ENCODE measurements at regions not wholly inside any gene's neighbourhood (a gene's known extent, or its start where the extent isn't known, plus 50 kb on each side); places are given as distances from the start of the nearest gene placed in this dataset.

GRCh38 chr14:66341239-66341638 is 144.9 kb upstream of the CCDC196 start:
- 0 out of 2 replicates have a peak, but pooled peaks cover 3% of the 10 kb centered on the region for H3K27me3 ChIP-seq (ENCODE audit: low read length)
- H2AFZ ChIP-seq (ENCODE audit: low read depth, low read length, severe bottlenecking) = no peak overlapping the region
- no peaks in the 10 kb centered on the region for H4K20me1 ChIP-seq (ENCODE audit: low read depth, low read length)
- no peaks in the 10 kb centered on the region for H3K9me3 ChIP-seq (ENCODE audit: insufficient read depth, low read length)
- no peaks in the 10 kb centered on the region for H3F3A ChIP-seq (ENCODE audit: insufficient read depth)
- no peaks in the 10 kb centered on the region for H3K9me2 ChIP-seq (replicated peaks; ENCODE audit: insufficient read depth, low read length)
- no peaks in the 10 kb centered on the region for H3K36me3 ChIP-seq (ENCODE audit: low read length)
- no peak overlapping the region for H3K9ac ChIP-seq (ENCODE audit: low read length)
- TF ChIP-seq, protein P1, sequence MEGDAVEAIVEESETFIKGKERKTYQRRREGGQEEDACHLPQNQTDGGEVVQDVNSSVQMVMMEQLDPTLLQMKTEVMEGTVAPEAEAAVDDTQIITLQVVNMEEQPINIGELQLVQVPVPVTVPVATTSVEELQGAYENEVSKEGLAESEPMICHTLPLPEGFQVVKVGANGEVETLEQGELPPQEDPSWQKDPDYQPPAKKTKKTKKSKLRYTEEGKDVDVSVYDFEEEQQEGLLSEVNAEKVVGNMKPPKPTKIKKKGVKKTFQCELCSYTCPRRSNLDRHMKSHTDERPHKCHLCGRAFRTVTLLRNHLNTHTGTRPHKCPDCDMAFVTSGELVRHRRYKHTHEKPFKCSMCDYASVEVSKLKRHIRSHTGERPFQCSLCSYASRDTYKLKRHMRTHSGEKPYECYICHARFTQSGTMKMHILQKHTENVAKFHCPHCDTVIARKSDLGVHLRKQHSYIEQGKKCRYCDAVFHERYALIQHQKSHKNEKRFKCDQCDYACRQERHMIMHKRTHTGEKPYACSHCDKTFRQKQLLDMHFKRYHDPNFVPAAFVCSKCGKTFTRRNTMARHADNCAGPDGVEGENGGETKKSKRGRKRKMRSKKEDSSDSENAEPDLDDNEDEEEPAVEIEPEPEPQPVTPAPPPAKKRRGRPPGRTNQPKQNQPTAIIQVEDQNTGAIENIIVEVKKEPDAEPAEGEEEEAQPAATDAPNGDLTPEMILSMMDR (IDR thresholded peaks at IDR 0.05; ENCODE audit: insufficient read depth, low read length, poor library complexity, severe bottlenecking) = no peak
- TF ChIP-seq EZH2phosphoT487 (conservative IDR thresholded peaks at IDR 0.05; ENCODE audit: low read length) = no peak
- H3K27ac ChIP-seq (ENCODE audit: low read depth, low read length) = no peak overlapping the region
- no peak overlapping the region for H3K4me2 ChIP-seq (ENCODE audit: low read depth, low read length, poor library complexity, severe bottlenecking)
- no peak overlapping the region for H3K4me3 ChIP-seq (ENCODE audit: insufficient read depth, low read length, poor library complexity, severe bottlenecking)
- no peaks in the 10 kb centered on the region for H3K79me2 ChIP-seq (ENCODE audit: insufficient read depth, low read length)

DNA sequence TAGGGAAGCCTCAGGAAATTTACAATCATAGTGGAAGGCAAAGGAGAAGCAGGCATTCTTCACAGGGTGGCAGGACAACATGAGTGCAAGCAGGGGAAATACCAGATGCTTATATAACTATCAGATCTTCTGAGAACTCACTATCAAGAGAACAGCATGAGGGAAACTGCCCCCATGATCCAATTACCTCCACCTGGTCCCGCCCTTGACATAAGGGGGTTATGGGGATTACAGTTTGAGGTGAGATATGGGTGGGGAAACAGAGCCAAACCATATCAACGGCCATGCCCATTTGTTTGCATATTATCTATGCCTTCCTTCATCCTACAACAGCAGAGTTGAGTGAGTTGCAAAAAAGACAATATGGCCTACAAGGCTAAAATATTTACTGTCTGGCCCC is 140.2 kb upstream of the CCDC196 start:
- no peaks in the 10 kb centered on the region for H3K27me3 ChIP-seq (ENCODE audit: low read length)
- no peak overlapping the region for H3K27ac ChIP-seq (ENCODE audit: low read depth, low read length)
- H3K9me3 ChIP-seq (ENCODE audit: insufficient read depth, low read length) = no peaks in the 10 kb centered on the region

DNA sequence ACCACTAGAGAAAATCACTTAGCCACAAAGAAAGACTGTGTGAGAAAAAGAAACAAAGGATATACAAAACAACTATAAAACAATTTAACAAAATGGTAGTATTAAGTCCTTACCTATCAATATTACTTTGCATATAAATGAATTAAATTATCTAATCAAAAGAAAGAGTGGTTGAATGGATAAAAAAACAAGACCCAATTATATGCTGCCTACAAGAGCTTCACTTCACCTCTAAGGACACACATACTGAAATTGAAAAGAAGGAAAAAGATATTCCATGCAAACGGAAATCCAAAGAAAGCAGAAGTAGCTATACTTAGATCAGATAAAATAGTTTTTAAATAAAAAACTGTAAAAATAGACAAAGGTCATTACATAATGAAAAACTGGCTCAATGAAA is 134.9 kb upstream of the CCDC196 start:
- Histone ChIP-seq H3K4me2 (ENCODE audit: low read depth, low read length, poor library complexity, severe bottlenecking) (no peak overlapping the region), H2AFZ (ENCODE audit: low read depth, low read length, severe bottlenecking) (no peak overlapping the region), H3K9me3 (ENCODE audit: insufficient read depth, low read length) (no peaks in the 10 kb centered on the region)

More for the DNA sequence above, 140.2 kb upstream of the CCDC196 start:
- Histone ChIP-seq H3K36me3 (ENCODE audit: low read length) (no peaks in the 10 kb centered on the region), H3K4me3 (ENCODE audit: insufficient read depth, low read length, poor library complexity, severe bottlenecking) (no peak overlapping the region), H3K9me2 (replicated peaks; ENCODE audit: insufficient read depth, low read length) (no peaks in the 10 kb centered on the region), H3K9ac (ENCODE audit: low read length) (no peak overlapping the region), H3K4me2 (ENCODE audit: low read depth, low read length, poor library complexity, severe bottlenecking) (no peak overlapping the region), H3K79me2 (ENCODE audit: insufficient read depth, low read length) (no peaks in the 10 kb centered on the region), H2AFZ (ENCODE audit: low read depth, low read length, severe bottlenecking) (no peak overlapping the region), H3F3A (ENCODE audit: insufficient read depth) (no peaks in the 10 kb centered on the region), H4K20me1 (ENCODE audit: low read depth, low read length) (no peaks in the 10 kb centered on the region)
- TF ChIP-seq, protein P1 (IDR thresholded peaks at IDR 0.05; ENCODE audit: insufficient read depth, low read length, poor library complexity, severe bottlenecking) = no peak
- no peak for TF ChIP-seq EZH2phosphoT487 (conservative IDR thresholded peaks at IDR 0.05; ENCODE audit: low read length)

DNA sequence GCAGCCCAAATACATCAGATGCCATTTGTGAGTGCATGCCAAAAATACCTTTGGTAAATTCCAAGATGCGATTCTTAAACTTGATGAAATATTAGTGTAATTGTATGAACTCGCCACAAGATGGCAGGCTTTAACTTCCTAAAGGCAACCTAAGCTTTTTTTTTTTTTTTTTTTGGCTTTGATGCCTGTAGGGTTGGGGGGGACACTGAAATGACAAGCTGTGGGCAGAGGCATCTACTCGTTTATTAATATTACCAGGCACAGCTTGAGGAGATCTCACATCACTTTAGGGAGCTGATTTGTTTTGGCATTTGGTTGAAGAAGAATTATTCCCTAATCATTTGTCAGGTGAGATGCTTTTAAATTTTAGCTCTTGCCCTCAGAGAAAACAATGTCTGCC is 126.7 kb upstream of the CCDC196 start:
- H3K9me2 ChIP-seq (replicated peaks; ENCODE audit: insufficient read depth, low read length) = no peaks in the 10 kb centered on the region
- no peak overlapping the region for H3K4me2 ChIP-seq (ENCODE audit: low read depth, low read length, poor library complexity, severe bottlenecking)
- no peaks in the 10 kb centered on the region for H4K20me1 ChIP-seq (ENCODE audit: low read depth, low read length)
- H2AFZ ChIP-seq (ENCODE audit: low read depth, low read length, severe bottlenecking) = no peak overlapping the region
- H3F3A ChIP-seq (ENCODE audit: insufficient read depth) = no peaks in the 10 kb centered on the region
- H3K27me3 ChIP-seq (ENCODE audit: low read length) = no peaks in the 10 kb centered on the region
- H3K79me2 ChIP-seq (ENCODE audit: insufficient read depth, low read length) = no peaks in the 10 kb centered on the region
- H3K9me3 ChIP-seq (ENCODE audit: insufficient read depth, low read length) = no peaks in the 10 kb centered on the region
- no peak overlapping the region for H3K27ac ChIP-seq (ENCODE audit: low read depth, low read length)
- no peak for TF ChIP-seq EZH2phosphoT487 (conservative IDR thresholded peaks at IDR 0.05; ENCODE audit: low read length)
- TF ChIP-seq, protein P1 (IDR thresholded peaks at IDR 0.05; ENCODE audit: insufficient read depth, low read length, poor library complexity, severe bottlenecking) = peak; percentile 26
- H3K9ac ChIP-seq (ENCODE audit: low read length) = no peak overlapping the region
- no peaks in the 10 kb centered on the region for H3K36me3 ChIP-seq (ENCODE audit: low read length)
- H3K4me3 ChIP-seq (ENCODE audit: insufficient read depth, low read length, poor library complexity, severe bottlenecking) = no peak overlapping the region

More for the DNA sequence above, 134.9 kb upstream of the CCDC196 start:
- Histone ChIP-seq H3K27ac (ENCODE audit: low read depth, low read length) (no peak overlapping the region), H3K36me3 (ENCODE audit: low read length) (no peaks in the 10 kb centered on the region), H3K27me3 (ENCODE audit: low read length) (no peaks in the 10 kb centered on the region), H3F3A (ENCODE audit: insufficient read depth) (no peaks in the 10 kb centered on the region), H4K20me1 (ENCODE audit: low read depth, low read length) (no peaks in the 10 kb centered on the region), H3K9me2 (replicated peaks; ENCODE audit: insufficient read depth, low read length) (no peaks in the 10 kb centered on the region), H3K4me3 (ENCODE audit: insufficient read depth, low read length, poor library complexity, severe bottlenecking) (no peak overlapping the region), H3K9ac (ENCODE audit: low read length) (no peak overlapping the region), H3K79me2 (ENCODE audit: insufficient read depth, low read length) (no peaks in the 10 kb centered on the region)
- TF ChIP-seq EZH2phosphoT487 (conservative IDR thresholded peaks at IDR 0.05; ENCODE audit: low read length) = no peak

Data from SU-DHL-6 (cell line).